GM18867 (cell line): ENCODE measurements at regions not wholly inside any gene's neighbourhood (a gene's known extent, or its start where the extent isn't known, plus 50 kb on each side); places are given as distances from the start of the nearest gene placed in this dataset.
A peak's percentile ranks its signal among the peaks of the same experiment; 100 is the strongest.

Source experiments
- ATAC-seq: cut with Tn5 transposase; IDR thresholded peaks from one replicate; pipeline ENCODE4 v1.9.1; 2021; ENCODE audit warnings: mild to moderate bottlenecking, moderate library complexity; ENCODE audit not compliant: unreplicated experiment

- ATAC-seq, result no peak
These were observed 669.8 kb upstream of the POT1 start for GRCh38 chr7:125599387-125599786.

- ATAC-seq, result no peak
These were observed 662.7 kb upstream of the POT1 start for GRCh38 chr7:125592331-125592730.

GRCh38 chr7:125573126-125573525 lies 643.5 kb upstream of the POT1 start:
- no peak for ATAC-seq

GRCh38 chr7:125572414-125572813 lies 642.8 kb upstream of the POT1 start:
- no peak for ATAC-seq

GRCh38 chr7:125568799-125569198 lies 639.2 kb upstream of the POT1 start:
- ATAC-seq, result peak; percentile 99

- ATAC-seq, result no peak
These were observed 638.1 kb upstream of the POT1 start for GRCh38 chr7:125567686-125568085.

GRCh38 chr7:125563964-125564529 lies 634.4 kb upstream of the POT1 start:
- ATAC-seq, result no peak

- no peak for ATAC-seq
These were observed 633.9 kb upstream of the POT1 start for GRCh38 chr7:125563557-125563956.

- ATAC-seq, result no peak
These were observed 631.4 kb upstream of the POT1 start for GRCh38 chr7:125561006-125561405.

GRCh38 chr7:125559921-125560320 lies 630.3 kb upstream of the POT1 start:
- ATAC-seq, result no peak

GRCh38 chr7:125555916-125556315 lies 626.3 kb upstream of the POT1 start:
- ATAC-seq, result no peak

GRCh38 chr7:125551008-125551407 lies 621.4 kb upstream of the POT1 start:
- no peak for ATAC-seq

GRCh38 chr7:125547505-125547904 lies 617.9 kb upstream of the POT1 start:
- no peak for ATAC-seq

GRCh38 chr7:125530553-125530952 lies 600.9 kb upstream of the POT1 start:
- no peak for ATAC-seq

- ATAC-seq, result no peak
These were observed 599.6 kb upstream of the POT1 start for GRCh38 chr7:125529249-125529648.

GRCh38 chr7:125526958-125527357 lies 597.3 kb upstream of the POT1 start:
- ATAC-seq, result no peak

GRCh38 chr7:125526092-125526491 lies 596.5 kb upstream of the POT1 start:
- ATAC-seq, result no peak

- no peak for ATAC-seq
These were observed 586.6 kb upstream of the POT1 start for GRCh38 chr7:125516194-125516593.

GRCh38 chr7:125512373-125512772 lies 582.7 kb upstream of the POT1 start:
- no peak for ATAC-seq

- ATAC-seq, result no peak
These were observed 581.7 kb upstream of the POT1 start for GRCh38 chr7:125511310-125511709.

- ATAC-seq, result no peak
These were observed 576.7 kb upstream of the POT1 start for GRCh38 chr7:125506331-125506730.

- ATAC-seq, result no peak
These were observed 575.2 kb upstream of the POT1 start for GRCh38 chr7:125504848-125505247.

- no peak for ATAC-seq
These were observed 566.4 kb upstream of the POT1 start for GRCh38 chr7:125495997-125496396.
